ENCODE measurements at regions not wholly inside any gene's neighbourhood (a gene's known extent, or its start where the extent isn't known, plus 50 kb on each side); places are given as distances from the start of the nearest gene placed in this dataset.

DNA sequence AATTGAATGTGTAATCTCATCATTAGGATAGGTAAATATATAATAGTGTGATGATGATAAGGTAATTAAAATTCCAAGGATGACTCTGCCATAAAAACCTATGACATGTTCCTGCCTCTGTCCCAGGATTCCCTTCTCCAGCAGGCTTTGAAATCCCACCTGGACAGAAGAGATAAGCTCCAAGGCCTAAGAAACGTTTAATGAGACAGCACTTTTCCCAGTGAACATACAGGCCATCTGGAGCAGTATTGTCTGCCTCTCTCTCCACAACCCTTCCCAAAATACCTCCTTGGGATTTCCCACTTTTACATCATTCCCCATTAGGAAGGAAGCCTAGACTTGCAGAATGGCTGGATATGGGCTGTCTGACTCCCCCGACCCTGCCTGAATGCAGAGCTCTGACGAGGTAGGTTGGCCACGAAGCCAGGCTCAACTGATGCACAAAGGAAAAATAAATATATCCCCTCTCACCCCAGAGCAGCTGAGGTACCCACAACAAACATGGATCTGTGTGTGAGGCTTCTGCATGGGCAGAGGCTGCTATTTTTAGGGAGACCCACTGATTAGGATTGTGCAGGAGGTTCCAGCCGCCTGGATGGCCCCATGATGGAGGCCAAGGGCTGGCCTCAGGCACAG, 71.0 kb downstream of the TMPRSS5 start:
- in situ Hi-C loops (cut with HindIII; ENCODE audit: low sequenced_read_pairs) = no loop called here

DNA sequence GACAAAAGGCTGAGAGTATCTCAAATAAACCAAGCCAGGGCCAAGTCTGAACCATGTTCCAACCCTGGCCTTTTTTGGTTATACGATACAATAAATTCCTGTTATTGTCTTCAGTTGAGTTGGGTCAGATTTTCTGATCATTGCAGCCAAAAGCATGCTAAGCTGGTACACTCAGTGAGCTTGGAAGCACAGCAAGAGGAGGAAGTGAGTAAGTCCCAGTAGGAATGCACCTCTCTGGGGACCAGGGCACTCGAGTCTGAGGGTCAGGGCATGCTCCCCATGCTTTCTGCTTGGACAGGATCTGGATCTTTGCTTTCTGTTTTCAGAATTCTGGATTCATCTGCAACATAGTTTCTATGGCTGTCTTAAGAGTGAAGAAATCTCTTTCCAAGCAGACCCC, 73.1 kb downstream of the TMPRSS5 start:
- in situ Hi-C loops (cut with HindIII; ENCODE audit: low sequenced_read_pairs) = no loop called here

- in situ Hi-C loops (cut with HindIII; ENCODE audit: low sequenced_read_pairs) = no loop called here
These were observed 76.5 kb downstream of the TMPRSS5 start for GRCh38 chr11:113629562-113629961.

- in situ Hi-C loops (cut with HindIII; ENCODE audit: low sequenced_read_pairs) = no loop called here
These were observed 77.2 kb downstream of the TMPRSS5 start for GRCh38 chr11:113628912-113629311.

GRCh38 chr11:113627946-113628345, 78.2 kb downstream of the TMPRSS5 start:
- in situ Hi-C loops (cut with HindIII; ENCODE audit: low sequenced_read_pairs) = no loop called here

DNA sequence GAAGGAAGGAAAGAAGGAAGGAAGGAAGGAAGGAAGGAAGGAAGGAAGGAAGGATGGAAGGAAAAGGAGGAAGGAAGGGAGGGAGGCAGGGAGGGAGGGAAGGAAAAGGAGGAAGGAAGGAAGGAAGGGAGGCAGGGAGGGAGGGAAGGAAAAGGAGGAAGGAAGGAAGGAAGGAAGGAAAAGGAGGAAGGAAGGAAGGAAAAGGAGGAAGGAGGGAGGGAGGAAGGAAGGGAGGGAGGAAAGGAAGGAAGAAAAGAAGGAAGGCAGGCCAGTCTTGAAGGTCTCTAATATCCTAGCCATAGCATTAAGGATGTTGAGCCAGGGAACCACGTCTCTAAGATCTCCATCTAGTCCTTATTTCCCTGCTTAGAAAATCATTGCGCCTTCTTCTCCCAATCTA, 78.8 kb downstream of the TMPRSS5 start:
- in situ Hi-C loops (cut with HindIII; ENCODE audit: low sequenced_read_pairs) = no loop called here

GRCh38 chr11:113626736-113627135, 79.4 kb downstream of the TMPRSS5 start:
- in situ Hi-C loops (cut with HindIII; ENCODE audit: low sequenced_read_pairs) = no loop called here

- in situ Hi-C loops (cut with HindIII; ENCODE audit: low sequenced_read_pairs) = no loop called here
These were observed 83.0 kb downstream of the TMPRSS5 start for GRCh38 chr11:113623114-113623513.

DNA sequence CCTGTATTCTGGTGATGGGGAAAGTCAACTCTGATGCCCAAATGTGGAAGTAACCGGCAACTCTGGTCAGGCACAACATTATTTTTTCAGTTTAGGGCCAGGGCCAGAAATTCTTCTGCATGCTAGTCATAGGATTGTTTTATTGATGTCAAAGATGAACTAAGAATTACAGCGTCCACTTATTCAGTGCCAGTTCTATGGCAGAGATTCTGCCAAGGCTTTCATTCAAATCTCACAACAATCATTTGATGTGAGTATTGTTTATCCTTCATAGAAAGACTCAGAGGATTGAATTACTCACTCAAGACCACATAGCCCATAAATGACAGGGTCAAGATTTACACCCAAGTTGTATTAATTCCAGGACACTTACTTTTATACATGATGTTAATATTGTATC, 87.7 kb downstream of the TMPRSS5 start:
- in situ Hi-C loops (cut with HindIII; ENCODE audit: low sequenced_read_pairs) = no loop called here

DNA sequence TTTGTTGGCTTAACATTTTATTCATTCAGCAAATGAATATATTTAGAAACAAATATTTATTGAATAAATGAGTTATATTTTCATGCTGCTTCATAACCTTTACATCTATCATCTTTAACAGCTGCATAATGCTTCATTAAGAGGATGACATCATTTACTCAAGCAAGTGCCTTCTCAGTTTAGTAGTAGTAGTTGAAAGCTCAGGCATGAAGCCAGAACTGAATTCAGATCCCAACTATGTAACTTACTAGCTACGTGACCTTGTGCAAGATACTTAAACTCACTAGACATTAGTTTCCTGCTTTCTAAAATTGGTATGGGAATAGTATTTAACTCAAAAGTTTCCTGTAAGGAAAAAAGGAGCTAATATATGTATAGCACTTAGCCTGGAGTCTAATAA, 90.3 kb downstream of the TMPRSS5 start:
- in situ Hi-C loops (cut with HindIII; ENCODE audit: low sequenced_read_pairs) = no loop called here

GRCh38 chr11:113615098-113615497, 91.0 kb downstream of the TMPRSS5 start:
- in situ Hi-C loops (cut with HindIII; ENCODE audit: low sequenced_read_pairs) = no loop called here

- in situ Hi-C loops (cut with HindIII; ENCODE audit: low sequenced_read_pairs) = no loop called here
These were observed 92.0 kb downstream of the TMPRSS5 start for GRCh38 chr11:113614097-113614496.

- in situ Hi-C loops (cut with HindIII; ENCODE audit: low sequenced_read_pairs) = no loop called here
These were observed 92.5 kb downstream of the TMPRSS5 start for GRCh38 chr11:113613619-113614018.

GRCh38 chr11:113604186-113604585, 101.9 kb downstream of the TMPRSS5 start:
- in situ Hi-C loops (cut with HindIII; ENCODE audit: low sequenced_read_pairs) = no loop called here

- in situ Hi-C loops (cut with HindIII; ENCODE audit: low sequenced_read_pairs) = no loop called here
These were observed 102.6 kb downstream of the TMPRSS5 start for GRCh38 chr11:113603277-113604059.

DNA sequence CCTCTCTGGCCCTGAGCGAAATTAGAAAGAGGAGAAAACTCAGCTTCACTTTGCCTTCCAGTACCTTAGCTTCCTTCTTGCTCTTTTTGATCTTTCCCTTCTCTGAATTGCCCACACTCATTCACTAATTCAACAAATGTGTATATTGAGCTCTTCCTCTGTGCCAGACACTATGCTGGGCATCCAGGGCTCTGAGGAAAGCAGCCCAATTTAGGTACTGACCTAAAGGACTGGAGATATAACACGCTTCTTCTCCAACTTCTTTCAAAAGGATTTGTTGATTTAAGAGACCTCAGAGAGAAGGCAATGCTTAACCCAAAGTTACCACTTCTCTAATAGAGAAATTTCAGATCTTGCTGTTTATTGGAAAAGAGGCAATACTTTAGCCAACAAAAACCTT, 103.6 kb downstream of the TMPRSS5 start:
- in situ Hi-C loops (cut with HindIII; ENCODE audit: low sequenced_read_pairs) = no loop called here

GRCh38 chr11:113596658-113597057, 109.5 kb downstream of the TMPRSS5 start:
- in situ Hi-C loops (cut with HindIII; ENCODE audit: low sequenced_read_pairs) = no loop called here

DNA sequence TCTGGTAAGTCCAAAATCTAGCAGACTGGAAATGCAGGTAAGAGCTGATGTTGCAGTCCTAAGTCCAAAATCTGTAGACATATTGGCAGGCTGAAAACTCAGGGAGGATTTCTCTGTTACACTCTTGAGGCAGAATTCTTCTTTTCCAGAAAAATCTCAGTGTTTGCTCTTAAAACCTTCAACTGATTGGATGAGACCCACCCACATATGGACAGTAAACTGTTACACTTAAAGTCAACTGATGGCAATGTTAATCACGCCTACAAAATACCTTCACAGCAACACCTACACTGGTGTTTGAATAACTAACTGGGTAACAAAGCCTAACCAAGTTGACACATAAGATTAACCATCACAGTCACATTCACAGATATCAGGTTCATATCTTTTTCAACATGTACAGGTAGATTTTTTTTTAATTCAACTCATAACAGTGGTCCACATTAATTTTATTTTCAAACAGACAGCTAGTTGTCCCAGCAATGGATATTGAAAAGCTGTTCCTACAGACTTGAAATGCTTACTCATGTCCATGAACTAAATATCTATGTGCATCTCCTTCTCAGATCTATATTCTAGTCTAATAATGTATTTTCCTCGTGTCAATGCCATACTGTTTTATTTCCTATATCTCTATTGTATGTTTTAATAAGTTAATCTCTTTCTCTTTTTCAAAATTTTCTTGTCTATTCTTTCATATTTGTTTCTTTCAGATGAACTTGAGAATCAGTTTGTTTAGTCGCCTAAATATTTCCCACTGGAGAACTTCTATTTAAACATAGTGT, 110.1 kb downstream of the TMPRSS5 start:
- in situ Hi-C loops (cut with HindIII; ENCODE audit: low sequenced_read_pairs) = no loop called here

- in situ Hi-C loops (cut with HindIII; ENCODE audit: low sequenced_read_pairs) = loop anchor here (5.0 kb wide), 1 partner anchor 82 kb away; no protein-coding TSS in a partner anchor
These were observed 112.3 kb downstream of the TMPRSS5 start for GRCh38 chr11:113593698-113594308.

GRCh38 chr11:113591117-113591516, 115.0 kb downstream of the TMPRSS5 start:
- in situ Hi-C loops (cut with HindIII; ENCODE audit: low sequenced_read_pairs) = loop anchor here (5.0 kb wide), 1 partner anchor 79 kb away; no protein-coding TSS in a partner anchor

GRCh38 chr11:113587308-113587739, 112.1 kb upstream of the DRD2 start:
- in situ Hi-C loops (cut with HindIII; ENCODE audit: low sequenced_read_pairs) = loop anchor here (5.0 kb wide), 1 partner anchor 65 kb away; no protein-coding TSS in a partner anchor

Data from endothelial cell of hepatic sinusoid (primary cell).